HG03135 (cell line): ENCODE measurements at regions not wholly inside any gene's neighbourhood (a gene's known extent, or its start where the extent isn't known, plus 50 kb on each side); places are given as distances from the start of the nearest gene placed in this dataset.

Source experiments
- ATAC-seq: cut with Tn5 transposase; IDR thresholded peaks from one replicate; pipeline ENCODE4 v1.9.1; 2021; ENCODE audit warnings: mild to moderate bottlenecking, moderate library complexity; ENCODE audit not compliant: unreplicated experiment

- no peak for ATAC-seq
These were observed 111.0 kb upstream of the KL start for GRCh38 chr13:32905063-32905863.

DNA sequence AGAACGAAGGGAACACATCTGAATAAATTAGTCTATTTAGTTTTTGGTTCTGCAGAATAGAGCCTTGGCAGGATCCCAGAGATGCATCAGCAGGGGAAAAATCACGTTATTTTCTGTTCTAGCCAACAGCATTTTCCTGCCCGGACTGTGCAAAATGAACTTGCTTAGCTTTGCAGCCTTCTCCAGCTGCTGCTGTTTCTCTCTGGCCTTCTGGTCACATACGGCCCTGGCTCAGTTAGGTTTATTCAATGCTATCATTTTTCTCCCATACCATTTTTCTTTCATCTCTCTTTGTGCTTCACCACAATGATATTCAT lies 110.4 kb upstream of the KL start:
- ATAC-seq, result no peak

GRCh38 chr13:32907211-32907610 lies 109.0 kb upstream of the KL start:
- ATAC-seq, result no peak

GRCh38 chr13:32910530-32910929 lies 105.7 kb upstream of the KL start:
- ATAC-seq, result no peak

DNA sequence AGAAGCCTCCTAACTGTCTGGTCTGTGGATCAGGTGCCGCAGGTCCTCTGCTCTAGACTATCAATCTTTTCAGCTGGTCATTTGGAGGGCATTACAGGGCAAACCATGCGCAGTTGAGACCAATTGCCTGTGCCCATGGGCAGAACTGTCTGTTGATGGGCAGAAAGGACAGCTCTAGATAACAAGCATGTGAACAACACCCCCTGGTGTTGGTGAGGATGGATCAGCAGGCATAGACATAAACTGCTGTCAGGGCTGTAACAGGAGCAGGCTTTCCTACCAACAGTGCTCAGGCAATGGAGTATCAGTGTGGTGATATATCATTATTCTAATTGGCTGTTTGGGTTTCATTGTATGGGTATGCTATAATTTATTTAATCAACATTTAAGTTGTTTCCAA lies 104.7 kb upstream of the KL start:
- ATAC-seq, result peak; percentile 55

DNA sequence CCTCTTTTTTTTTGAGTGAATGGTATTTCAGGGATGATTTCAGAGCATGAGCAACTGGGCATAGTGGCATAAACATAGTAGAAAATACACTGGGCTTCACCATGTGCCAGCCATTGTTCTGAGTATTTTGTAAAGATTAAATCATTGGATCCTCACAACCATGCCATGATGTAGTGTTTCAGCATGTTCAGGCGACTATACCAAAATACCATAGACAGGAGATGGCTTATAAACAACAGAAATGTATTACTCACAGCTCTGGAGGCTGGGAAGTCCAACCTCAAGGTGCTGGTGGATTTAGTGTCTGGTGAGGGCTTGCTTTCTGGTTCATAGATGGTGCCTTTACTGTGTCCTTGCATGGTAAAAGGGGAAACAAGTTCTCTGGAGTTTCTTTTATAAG lies 101.5 kb upstream of the KL start:
- no peak for ATAC-seq

GRCh38 chr13:32917504-32917903 lies 98.7 kb upstream of the KL start:
- ATAC-seq, result no peak

DNA sequence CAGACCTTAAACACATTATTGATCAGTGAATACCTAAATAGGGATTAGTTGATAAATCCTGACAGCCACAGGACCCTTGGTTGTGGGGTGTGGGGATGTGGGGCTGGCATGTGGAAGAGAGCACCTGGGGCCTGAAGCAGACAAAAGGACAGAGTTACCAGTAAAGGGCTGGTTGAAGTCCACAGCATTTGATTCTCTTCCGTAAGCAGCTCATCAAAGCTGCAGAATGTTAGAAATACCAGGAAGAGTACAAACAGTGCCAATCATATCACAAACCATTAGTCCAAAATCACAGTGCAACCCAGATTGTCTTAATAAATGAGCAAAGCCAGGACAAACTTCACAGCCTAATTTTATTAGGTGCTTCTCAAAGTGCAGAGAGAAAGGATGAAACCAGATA lies 92.5 kb upstream of the KL start:
- no peak for ATAC-seq

DNA sequence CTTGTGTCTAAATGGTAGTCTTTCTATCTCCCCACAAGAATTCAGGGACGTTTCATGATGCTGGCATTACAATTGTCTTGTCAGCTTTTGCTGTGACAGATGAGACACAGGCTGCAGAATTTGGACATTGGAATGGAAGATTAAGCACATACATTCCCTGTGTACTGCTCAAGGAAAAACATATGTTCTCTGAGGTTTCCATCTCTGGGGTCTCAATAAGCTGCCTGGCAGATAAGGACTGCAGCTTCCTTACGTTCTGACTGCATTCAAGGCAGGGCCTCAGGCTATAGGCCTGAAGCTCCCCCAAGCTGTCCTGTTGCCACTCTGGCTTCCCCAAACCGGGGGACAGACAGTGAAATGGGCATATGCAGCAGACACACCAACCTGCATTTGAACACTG lies 91.3 kb upstream of the KL start:
- ATAC-seq, result no peak

DNA sequence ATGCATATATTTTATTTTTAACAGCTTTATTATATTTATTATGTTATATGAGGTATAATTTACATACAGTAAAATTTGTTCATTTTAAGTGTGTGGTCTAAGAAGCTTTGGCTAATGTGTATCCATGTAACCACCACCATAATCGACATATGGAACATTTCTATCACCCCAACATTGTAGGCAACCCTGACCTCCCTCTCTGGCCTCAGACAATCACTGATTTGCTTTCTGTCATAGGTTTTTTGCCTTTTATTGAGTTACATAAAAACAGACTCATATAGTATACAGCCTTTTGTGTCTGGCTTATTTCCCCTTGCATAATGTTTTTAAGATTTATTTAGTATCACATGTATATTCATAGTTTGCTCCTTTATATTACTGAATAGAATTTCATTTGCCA lies 90.7 kb upstream of the KL start:
- ATAC-seq, result no peak

DNA sequence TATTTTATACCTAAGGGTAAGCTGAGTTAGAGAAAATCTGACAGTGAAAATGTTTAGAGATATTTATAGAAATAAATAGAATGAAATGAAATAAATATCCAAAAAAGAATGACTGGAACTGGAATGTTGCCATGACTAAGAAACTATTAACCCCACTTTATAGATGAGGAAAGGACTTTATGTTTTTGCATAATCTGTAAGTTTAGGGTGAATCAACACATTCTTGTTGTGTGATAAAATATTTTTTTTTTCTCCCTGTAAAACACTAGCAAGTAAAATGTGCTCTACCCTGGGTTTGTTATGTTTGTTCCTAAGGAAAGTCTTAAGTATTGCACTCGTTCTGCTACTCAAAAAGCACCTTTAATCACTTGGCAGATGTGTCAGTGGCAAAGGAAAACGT lies 83.8 kb upstream of the KL start:
- ATAC-seq, result no peak

DNA sequence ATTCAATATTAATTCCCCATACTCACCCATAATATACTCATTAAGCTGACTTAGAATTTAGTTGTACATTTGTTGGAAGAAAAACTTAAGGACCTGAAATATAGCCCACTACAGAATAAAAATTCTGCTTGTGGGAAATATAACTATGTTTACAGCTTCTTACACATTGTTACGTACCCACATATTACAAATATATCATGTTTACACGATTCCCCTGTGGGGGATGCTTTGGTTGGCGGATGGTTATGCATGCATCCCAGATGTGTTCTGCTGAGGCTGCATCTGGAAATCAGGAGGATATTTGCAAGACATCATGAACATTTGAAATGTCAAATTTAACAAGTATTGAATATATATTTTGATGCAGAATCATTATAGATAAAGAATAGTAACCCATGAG lies 79.5 kb upstream of the KL start:
- no peak for ATAC-seq

GRCh38 chr13:32938314-32938713 lies 77.9 kb upstream of the KL start:
- no peak for ATAC-seq

DNA sequence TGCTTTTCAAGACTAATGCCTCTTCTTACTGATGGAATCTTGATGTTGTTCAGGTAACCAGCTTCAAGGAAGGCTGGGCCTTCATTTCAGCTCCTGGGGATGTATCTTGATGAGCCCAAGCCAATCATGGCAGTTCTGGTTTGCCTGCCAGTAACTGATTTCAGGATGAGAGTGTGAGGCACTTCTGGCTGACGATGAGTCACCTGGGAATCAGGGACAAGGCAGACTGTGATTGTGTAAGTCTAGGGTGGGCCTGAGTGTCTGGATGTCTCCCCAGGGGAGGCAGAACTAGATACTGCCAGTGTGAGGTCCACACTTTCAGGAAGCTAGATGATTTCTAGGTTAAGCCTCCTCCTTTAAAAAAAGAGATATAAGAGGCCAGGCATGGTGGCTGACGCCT lies 77.3 kb upstream of the KL start:
- ATAC-seq, result no peak

GRCh38 chr13:32940601-32941000 lies 75.6 kb upstream of the KL start:
- ATAC-seq, result no peak

DNA sequence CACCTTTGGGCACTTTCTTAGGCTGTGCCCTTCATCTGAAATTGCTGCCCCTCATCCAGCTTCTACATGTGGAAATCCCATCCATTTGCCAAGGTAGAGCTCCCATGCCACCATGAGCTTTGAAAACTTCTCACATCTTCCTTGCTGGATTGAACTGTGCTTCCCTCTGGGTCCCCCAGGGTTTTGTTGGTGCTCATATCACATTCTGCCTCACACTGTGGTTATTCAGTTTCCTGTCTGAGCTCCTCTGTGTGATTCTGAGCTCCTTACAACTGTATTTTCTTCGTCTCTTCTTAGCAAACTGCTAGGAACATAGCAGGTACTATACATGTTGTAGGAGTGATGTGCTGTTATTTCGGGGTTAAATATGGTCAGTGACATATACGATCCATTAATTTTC lies 74.9 kb upstream of the KL start:
- no peak for ATAC-seq

GRCh38 chr13:32946558-32946957 lies 69.7 kb upstream of the KL start:
- ATAC-seq, result no peak

DNA sequence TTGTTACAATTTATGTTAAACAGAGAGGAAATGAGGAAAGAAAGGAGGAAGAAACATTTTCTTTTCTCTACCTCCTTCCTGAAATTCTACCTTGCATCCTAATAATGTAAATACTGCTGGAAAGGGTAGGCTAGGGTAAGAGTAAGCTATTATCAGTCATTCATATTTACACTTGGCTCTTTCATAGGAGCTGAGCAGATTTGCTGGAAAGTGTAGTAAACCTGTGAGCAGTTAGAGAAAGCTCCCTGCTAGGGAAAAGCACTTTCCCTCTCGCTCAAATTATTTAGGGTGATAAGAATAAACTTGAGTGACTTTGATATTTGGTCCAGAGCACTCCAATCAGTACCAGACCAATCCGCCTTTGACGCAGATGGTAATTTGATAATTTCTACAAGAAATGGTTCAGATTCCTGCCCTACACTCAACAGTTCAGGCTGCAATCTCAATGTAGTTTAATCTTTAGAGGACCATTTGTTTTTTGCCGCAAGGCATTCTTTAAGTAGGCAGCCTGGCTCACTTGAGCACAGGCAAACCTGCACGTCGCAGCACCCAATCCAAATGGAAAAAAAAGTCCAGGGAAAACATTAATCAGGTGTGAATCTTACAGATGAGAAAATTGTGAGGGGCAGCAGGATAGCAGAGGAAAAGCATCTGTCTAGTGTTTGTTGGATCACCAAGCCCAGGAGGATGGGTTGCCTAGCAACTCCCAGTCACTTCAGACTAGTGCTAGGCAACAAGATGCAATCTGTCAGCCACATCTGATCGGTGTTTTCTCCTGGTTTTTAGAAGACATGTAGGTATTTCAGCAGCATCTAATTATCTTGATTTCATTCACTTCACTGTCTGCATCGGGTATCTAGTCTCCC lies 68.6 kb upstream of the KL start:
- no peak for ATAC-seq

- no peak for ATAC-seq
These were observed 66.4 kb upstream of the KL start for GRCh38 chr13:32949820-32950219.

GRCh38 chr13:32951580-32951979 lies 64.6 kb upstream of the KL start:
- ATAC-seq, result no peak

DNA sequence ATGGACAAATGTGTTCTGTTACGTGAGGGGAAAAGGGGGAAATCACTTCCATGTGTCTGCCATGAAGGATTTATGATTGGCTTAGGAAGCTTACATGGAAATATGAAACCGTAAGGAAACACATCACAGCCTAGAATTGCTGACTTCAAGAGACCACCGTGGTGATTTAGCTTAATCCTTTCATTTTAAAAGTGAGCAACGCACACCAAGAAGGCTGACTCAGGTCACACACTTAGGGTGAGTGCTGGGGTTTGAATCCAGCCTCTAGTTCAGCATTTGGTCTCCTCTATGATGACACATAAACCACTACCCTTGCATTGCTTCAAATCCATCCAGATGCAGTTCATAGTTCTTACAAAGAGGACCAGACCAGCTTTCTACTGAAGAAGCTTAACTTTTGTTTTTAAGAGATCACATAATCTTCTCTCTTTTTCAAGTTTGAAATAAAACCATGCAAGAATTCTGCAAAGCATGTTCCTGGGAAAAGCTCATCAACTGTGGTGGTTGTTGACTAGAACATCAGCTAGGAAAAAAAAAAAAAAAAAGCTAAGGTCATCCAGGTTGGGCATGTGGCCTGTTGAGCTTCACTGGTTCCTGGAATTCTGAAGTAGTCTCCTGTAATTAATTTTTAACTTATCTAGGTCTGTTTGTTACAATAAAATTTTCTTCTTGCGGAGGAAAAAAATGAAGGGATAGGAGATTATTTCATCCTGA lies 60.2 kb upstream of the KL start:
- no peak for ATAC-seq

DNA sequence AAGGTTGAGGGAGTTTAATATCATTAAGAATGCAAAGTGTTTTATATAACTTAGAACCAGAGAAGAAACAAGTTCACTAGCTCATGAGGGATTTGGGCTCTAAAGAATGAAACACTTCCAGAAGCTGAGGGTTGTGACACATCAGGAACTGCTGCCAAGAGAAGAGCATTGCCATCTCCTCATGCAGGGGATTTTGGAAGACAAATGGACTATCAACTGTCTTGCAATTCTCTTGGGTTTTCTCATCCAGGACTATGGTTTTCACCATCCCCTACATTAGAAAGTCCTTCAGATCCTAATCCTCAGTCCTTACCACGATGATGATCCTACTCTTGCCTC lies 59.7 kb upstream of the KL start:
- ATAC-seq, result no peak
